Heart left ventricle (tissue), 13 donors: ENCODE measurements at regions not wholly inside any gene's neighbourhood (a gene's known extent, or its start where the extent isn't known, plus 50 kb on each side); places are given as distances from the start of the nearest gene placed in this dataset.

ENCODE experiments used
- CTCF ChIP-seq, 12 donors: fragments of 200-600 bp; sonication (generic) in 4 of 12; IDR thresholded peaks; one replicate each; pipeline versions ENCODE4 v1.5.0 to v1.8.0; 2018 to 2022; ENCODE audit warnings: antibody characterized with exemption in 12 of 12, mild to moderate bottlenecking in 5 of 12
- POLR2A ChIP-seq, 2 donors: fragments of 450-650 bp; IDR thresholded peaks; one replicate each; pipeline ENCODE4 v1.6.1; 2017; ENCODE audit warnings: antibody characterized with exemption in 2 of 2, mild to moderate bottlenecking in 2 of 2, moderate library complexity in 2 of 2
- donor health status: ischemic (EF 13 %, LVEDD 7.1; RV severe dilation, severe dysfunction).
- donor health status: DM: no; HTN: yes; CAD: no.
- donor health status: DM: no; HTN: no; CAD: no.
- donor health status: ischemic (EF 25% LVEDD 6.9; RV normal size, moderate dysfunction).
- donor health status: ischemic (EF 25% LVEDD 5.7; RV mildly dilated, moderate dysfunction).
- donor health status: ischemic (EF 35%, LVEDD 5.7; RV mildly dilated, moderate dysfunction).
- donor health status: nonischemic (EF 11% LVEDD 7.7; RV severe dilation, severe dysfunction).
- donor health status: DM: yes; HTN: yes; CAD: no.
- donor health status: PGD.
- donor health status: ischemic (EF 29% LVEDD 5.4; RV normal size, mild dysfunction).
- donor health status: nonischemic (EF 23%, LVEDD 6.1; RV moderate dilation, normal function).

DNA sequence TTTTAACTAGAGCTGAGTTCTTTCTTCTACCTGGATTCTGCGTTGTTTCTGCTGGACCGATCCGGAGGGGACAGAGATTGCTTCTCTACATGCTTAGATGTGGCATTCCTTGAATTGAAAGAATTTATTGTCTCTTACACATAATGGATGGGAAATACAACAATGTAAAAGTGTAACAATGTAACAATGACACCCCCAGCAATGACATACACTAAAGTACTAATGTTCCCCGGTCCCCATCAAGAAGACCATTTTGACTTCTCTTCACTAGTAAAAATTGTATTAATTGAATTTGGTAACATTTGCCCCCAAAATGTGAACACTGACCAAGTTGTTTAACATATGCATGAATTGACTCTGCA, 760.2 kb downstream of the TAF11L14 start:
- TF ChIP-seq POLR2A (IDR thresholded peaks at IDR 0.05) (no peak), CTCF (IDR thresholded peaks at IDR 0.05) (no peak)
